Dendritic cell treated with granulocyte-macrophage colony-stimulating factor and Interleukin-4, amounts not matched to agents 40 ng/mL and 50 ng/mL, for 4 days (primary cell): ENCODE measurements at regions not wholly inside any gene's neighbourhood (a gene's known extent, or its start where the extent isn't known, plus 50 kb on each side); places are given as distances from the start of the nearest gene placed in this dataset.
A peak's percentile ranks its signal among the peaks of the same experiment; 100 is the strongest.
"Not testable (repeated sequence)": the region's sequence is repeated elsewhere in the genome, so short reads cannot be mapped to it uniquely, and the experiment has no call there.

Source experiments
- H3K27ac Mint-ChIP-seq: one replicate; pipeline ENCODE4 v1.8.0; 2022; ENCODE audit warnings: mild to moderate bottlenecking, mixed read lengths
- H3K27me3 Mint-ChIP-seq: one replicate; pipeline ENCODE4 v1.8.0; 2022; ENCODE audit warnings: mild to moderate bottlenecking, mixed read lengths
- H3K36me3 Mint-ChIP-seq: one replicate; pipeline ENCODE4 v1.8.0; 2022; ENCODE audit warnings: low read depth, mixed read lengths
- H3K4me1 Mint-ChIP-seq: one replicate; pipeline ENCODE4 v1.8.0; 2022; ENCODE audit warnings: low read depth, mixed read lengths
- H3K4me3 Mint-ChIP-seq: one replicate; pipeline ENCODE4 v1.8.0; 2022; ENCODE audit warnings: mild to moderate bottlenecking, moderate library complexity, mixed read lengths
- H3K9me3 Mint-ChIP-seq: one replicate; pipeline ENCODE4 v1.8.0; 2022; ENCODE audit warnings: mixed read lengths
- intact Hi-C: fragments of 100-400 bp; cut with micrococcal nuclease; formaldehyde crosslinking; loops from one replicate; pipeline ENCODE4 v1.15.0; 2022

DNA sequence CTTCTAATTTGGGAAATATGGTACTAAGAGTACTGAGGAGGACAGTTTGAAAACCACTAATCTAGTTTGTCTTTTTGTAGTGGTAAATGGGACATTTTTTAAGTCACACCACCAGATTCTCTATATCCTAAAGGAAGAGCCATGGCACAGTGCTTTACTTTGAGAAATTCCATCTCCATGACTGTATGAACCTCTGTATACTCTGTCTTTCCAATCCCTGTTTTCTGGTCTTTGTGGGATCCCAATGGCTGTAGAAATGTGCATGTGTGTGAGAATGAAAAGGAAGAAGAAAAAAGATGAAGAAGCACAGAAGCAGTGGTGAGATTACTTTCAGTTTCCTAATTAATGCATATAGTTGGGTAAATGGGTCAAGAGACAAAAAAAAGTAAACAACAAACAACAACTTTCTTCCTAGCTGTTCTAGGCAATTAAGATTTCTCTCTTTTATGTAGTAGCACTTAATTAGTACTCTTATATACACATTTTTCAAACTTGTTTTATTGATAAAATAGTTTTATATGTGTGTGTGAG is 141.2 kb upstream of the HCRTR2 start:
- intact Hi-C loops = no loop called here
- H3K9me3 Mint-ChIP-seq = peaks cover 43% of the 10 kb centered on the region
- H3K36me3 Mint-ChIP-seq = no peaks in the 10 kb centered on the region
- H3K27ac Mint-ChIP-seq = no peak overlapping the region
- H3K4me1 Mint-ChIP-seq = peaks cover 42% of the 10 kb centered on the region
- H3K27me3 Mint-ChIP-seq = no peaks in the 10 kb centered on the region
- no peak overlapping the region for H3K4me3 Mint-ChIP-seq

DNA sequence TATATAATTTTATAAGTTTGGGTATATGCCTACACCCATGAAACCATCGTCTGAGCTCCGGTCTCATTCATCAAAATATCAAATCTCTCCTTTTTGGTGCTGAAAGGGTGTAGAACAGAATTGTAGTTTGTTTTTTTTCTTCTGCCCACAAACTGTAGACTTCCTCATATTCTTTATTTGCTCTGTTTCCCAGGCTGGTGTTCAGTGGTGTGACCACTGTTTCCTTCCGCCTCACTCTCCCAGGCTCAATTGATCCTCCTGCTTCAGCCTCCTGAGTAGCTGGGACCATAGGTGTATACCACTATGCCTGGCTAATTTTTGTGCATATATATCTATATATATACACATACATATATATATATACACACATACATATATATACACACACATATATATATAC is 139.6 kb upstream of the HCRTR2 start:
- Mint-ChIP-seq H3K4me3 (no peak overlapping the region), H3K27ac (no peak overlapping the region), H3K4me1 (peaks cover 51% of the 10 kb centered on the region), H3K27me3 (no peaks in the 10 kb centered on the region), H3K9me3 (peaks cover 27% of the 10 kb centered on the region), H3K36me3 (no peaks in the 10 kb centered on the region)
- intact Hi-C loops = no loop called here

DNA sequence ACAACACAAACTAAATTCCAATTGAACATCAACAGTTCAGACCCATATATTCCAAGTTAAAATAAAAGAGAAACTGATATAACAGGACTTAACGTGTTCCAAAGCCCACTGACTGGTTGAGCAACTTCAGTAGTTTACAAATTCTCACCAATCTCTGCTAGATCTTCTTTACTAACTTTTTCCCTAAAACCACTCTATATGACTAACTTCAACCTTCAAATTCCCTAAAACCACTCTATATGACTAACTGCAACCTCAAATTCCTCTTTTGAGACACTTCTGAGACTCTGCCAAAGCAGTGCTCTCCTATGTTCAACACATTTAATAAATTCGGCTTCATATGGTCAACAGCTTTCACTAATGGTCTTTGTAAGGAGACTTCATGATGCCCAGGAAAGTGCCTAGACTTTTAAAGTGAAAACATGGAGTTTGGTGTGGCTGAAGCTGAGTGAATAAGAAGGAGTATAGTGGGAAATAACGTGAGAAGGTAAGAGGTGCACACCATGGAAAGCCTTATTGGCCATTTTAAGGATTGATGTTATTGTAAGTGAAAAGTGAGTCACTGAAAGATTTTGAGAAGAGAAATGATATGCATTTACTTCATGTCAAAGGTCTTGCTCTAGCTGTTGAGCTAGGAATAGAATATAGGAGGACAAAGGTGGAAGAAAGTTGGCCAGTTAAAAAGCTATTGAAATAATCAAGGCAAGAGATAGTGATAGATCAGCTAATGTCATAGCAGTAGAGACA is 134.0 kb upstream of the HCRTR2 start:
- peaks cover 8% of the 10 kb centered on the region for H3K9me3 Mint-ChIP-seq
- no peaks in the 10 kb centered on the region for H3K27me3 Mint-ChIP-seq
- intact Hi-C loops = no loop called here
- no peaks in the 10 kb centered on the region for H3K36me3 Mint-ChIP-seq
- H3K4me3 Mint-ChIP-seq = no peak overlapping the region
- H3K4me1 Mint-ChIP-seq = peaks cover 42% of the 10 kb centered on the region
- peak overlapping the region; percentile 40 for H3K27ac Mint-ChIP-seq

DNA sequence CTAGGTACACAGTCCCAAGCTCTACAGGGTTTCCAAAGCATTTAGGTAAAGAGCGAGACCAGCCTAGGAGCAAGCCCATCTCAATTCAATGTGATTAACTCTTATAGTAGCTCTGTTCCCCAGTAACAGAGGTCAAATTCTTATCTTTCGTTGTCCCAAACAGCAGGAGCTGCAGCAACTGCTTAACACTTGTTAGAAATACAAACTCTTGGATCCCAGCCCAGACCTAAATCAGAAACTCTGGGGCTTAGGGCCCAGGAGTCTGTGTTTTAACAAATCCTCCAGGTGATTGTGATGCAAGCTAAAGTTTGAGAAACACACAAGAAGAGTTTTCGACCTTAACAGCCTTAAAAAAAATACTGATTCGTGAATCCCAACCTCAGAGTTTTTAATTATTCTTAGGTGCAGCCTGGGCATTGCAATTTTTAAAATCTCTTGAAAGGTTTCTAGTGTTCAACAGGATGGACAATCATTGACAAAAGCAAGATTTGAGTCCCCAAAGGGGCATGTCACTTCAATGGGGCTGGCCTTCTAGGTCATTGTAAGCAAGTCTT is 127.4 kb upstream of the HCRTR2 start:
- intact Hi-C loops = no loop called here
- H3K4me1 Mint-ChIP-seq = peaks cover 35% of the 10 kb centered on the region
- no peaks in the 10 kb centered on the region for H3K9me3 Mint-ChIP-seq
- peak overlapping the region; percentile 48 for H3K27ac Mint-ChIP-seq
- H3K27me3 Mint-ChIP-seq = no peaks in the 10 kb centered on the region
- H3K36me3 Mint-ChIP-seq = no peaks in the 10 kb centered on the region
- H3K4me3 Mint-ChIP-seq = no peak overlapping the region

DNA sequence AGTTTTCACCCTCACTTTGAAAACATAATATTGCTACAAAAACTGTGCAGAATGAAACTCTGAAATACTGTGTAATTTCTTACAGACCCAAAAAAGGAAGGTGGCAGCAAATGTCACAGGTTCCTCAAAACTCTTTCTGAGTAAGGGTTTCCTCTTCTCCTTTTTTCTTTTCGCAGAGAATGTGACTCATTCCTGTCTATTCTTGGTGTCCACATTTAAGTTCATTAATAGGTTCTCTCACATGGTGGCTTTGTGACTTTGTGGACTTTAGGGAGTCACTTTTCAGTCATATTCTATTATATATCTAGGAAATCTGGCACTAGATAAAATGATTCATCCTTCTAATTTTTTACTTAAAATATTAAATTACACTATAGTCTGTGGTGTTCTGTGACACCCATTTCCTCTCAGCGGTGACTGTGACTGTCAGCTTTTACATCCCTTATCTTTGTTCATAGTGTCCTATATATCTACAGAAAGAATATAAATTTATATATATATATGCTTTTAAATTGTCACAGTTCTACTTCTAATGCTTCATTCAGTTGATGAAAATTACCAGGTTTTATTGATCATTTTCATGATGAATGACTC is 126.8 kb upstream of the HCRTR2 start:
- Mint-ChIP-seq H3K9me3 (no peaks in the 10 kb centered on the region), H3K36me3 (no peaks in the 10 kb centered on the region), H3K4me1 (peaks cover 34% of the 10 kb centered on the region), H3K4me3 (no peak overlapping the region), H3K27ac (peak overlapping the region; percentile 48), H3K27me3 (no peaks in the 10 kb centered on the region)
- intact Hi-C loops = no loop called here

DNA sequence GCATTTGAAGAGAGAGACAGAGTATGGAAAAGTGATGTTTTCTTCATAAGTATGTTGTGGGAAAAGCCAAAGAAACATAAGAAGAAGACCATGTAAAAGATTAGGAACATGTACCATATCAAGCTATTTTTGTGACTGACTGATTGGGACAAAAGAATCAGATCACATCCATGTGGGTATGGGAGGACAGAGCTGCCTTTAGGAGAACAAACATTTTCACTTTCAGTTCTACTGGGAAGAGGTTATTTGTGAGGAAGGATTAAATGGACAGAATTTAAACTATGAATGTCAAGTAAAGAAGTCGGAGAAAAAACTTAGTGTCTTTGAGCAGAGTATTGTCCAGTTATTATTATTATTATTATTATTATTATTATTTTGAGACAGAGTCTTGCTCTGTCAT is 124.4 kb upstream of the HCRTR2 start:
- H3K36me3 Mint-ChIP-seq = no peaks in the 10 kb centered on the region
- no peak overlapping the region for H3K27ac Mint-ChIP-seq

DNA sequence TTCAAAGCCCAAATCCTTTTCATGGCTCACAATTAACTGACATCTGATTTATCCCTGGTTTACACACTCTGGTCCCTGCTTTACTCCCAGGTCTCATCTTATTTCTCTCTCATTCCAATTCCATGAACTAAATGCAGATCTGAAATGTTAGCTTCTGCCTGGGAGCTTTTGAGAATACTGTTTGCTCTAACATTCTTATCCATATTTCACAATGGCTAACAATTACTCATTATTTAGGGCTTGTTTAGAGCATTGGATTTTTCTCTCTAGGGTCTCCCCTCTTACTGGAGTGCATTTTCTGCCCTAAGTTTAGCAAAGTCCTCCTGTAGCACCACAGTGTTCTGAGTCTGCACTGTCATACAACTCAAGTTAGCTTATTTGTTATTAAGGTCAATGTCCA is 121.5 kb upstream of the HCRTR2 start:
- Mint-ChIP-seq H3K9me3 (peaks cover 14% of the 10 kb centered on the region), H3K4me3 (no peak overlapping the region), H3K27me3 (no peaks in the 10 kb centered on the region), H3K27ac (no peak overlapping the region), H3K4me1 (peaks cover 6% of the 10 kb centered on the region), H3K36me3 (no peaks in the 10 kb centered on the region)
- intact Hi-C loops = no loop called here

More for the DNA sequence above, 124.4 kb upstream of the HCRTR2 start:
- Mint-ChIP-seq H3K4me1 (peaks cover 23% of the 10 kb centered on the region), H3K9me3 (no peaks in the 10 kb centered on the region), H3K4me3 (no peak overlapping the region), H3K27me3 (no peaks in the 10 kb centered on the region)
- intact Hi-C loops = no loop called here

DNA sequence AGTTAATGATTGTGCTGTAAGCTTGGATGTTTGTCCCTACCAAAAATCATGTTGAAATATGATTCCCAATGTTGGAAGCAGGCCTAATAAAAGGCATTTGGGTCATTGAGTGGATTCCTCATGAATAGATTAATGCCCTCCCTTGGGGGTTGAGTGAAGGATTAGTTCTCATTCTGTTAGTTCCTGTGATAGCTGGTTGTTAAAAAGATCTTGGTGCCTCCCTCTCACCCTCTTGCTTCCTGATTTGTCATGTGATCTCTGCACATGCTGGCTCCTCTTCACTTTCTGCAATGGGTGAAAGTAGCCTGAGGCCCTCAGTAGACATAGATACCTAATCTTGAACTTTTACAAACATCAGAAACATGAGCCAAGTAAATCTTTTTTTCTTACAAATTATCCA is 115.6 kb upstream of the HCRTR2 start:
- peaks cover 6% of the 10 kb centered on the region for H3K36me3 Mint-ChIP-seq
- no peak overlapping the region for H3K4me3 Mint-ChIP-seq
- no peak overlapping the region for H3K27ac Mint-ChIP-seq
- no peaks in the 10 kb centered on the region for H3K27me3 Mint-ChIP-seq
- intact Hi-C loops = no loop called here
- H3K9me3 Mint-ChIP-seq = peaks cover 51% of the 10 kb centered on the region
- H3K4me1 Mint-ChIP-seq = no peaks in the 10 kb centered on the region

DNA sequence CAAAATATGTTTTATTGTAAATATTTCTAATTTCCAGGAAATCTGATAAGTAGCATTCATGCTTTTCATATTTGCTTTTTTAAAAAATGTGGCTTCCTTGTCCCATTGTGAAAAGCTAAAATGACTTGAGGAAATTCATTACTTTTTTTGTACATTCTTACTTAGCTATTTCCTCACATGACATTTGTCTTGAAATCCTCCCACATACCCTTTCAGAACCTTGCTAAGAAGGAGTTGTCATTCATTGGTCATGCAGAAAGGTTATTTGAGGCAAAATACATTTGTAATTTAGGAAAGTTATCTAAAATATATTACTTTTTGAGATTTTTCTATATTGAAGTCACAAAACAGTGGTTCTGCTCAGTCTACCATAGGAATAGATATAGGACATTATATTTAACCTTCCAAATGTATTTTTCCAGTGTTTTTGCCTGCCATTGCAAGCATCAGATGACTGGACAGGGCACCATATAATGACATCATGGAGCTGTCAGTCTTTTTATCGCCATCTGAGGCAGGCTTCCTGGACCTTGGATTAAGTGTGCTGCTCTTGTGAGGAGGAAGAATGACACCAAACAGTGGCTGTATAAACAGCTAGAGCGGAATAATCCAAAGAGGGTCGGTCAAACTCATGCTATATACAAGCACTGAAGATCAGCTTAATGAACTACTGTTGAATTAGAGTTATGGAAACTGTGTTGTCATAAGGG is 109.4 kb upstream of the HCRTR2 start:
- Mint-ChIP-seq H3K27me3 (no peaks in the 10 kb centered on the region), H3K9me3 (peaks cover 17% of the 10 kb centered on the region), H3K36me3 (peaks cover 3% of the 10 kb centered on the region), H3K4me1 (peaks cover 5% of the 10 kb centered on the region), H3K27ac (no peak overlapping the region), H3K4me3 (no peak overlapping the region)
- intact Hi-C loops = loop anchor here (10.0 kb wide), 1 partner anchor 190 kb away; no protein-coding TSS in a partner anchor

DNA sequence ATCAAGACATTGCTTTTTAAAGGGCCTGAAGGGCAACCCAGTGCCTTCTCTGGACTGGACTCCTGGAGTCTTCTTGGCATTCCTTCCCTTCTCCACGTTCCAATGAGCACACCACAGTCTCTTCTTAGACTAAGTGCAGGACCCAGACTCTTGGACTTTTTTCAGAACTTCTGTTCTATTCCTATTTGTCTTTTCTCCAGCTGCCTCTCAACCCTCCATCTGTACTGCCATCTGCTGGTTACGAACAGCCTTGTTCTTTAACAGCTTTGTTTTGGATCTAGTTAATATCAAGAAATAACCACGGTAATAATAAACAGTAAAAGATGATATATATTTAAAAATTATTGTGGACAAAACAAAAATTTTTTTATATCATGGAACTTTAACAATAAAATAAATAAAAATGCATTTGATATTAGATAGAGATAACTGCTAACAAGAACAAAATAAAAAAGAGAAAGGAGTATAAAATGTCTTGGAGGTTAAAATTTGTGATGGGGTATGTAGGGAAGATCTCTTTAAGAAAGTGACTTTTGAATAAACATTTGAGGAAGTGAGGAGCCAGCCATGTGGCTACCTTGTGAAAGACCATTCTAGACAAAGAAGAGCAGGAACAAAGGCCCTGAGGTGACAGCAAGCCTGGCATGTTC is 105.1 kb upstream of the HCRTR2 start:
- no peak overlapping the region for H3K27ac Mint-ChIP-seq

DNA sequence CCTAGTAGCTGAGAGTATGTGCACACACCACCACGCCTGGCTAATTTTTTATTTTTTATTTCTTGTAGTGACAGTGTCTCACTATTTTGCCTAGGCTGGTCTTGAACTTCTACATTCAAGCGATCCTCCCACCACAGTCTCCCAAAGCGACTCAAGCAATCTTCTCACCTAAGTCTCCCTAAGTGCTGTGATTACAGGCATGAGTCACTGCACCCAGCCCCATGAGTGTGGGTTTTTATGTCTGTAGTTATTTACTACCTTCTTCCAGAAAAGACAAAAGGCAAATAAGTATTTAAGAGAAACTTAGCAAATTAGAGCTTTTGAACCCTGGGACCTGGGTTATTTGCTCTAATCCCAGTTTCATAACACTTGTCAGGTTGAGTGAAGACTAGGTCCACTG is 92.3 kb upstream of the HCRTR2 start:
- H3K4me1 Mint-ChIP-seq = no peaks in the 10 kb centered on the region
- no peak overlapping the region for H3K27ac Mint-ChIP-seq
- intact Hi-C loops = no loop called here
- H3K9me3 Mint-ChIP-seq = peaks cover 8% of the 10 kb centered on the region
- no peaks in the 10 kb centered on the region for H3K27me3 Mint-ChIP-seq
- H3K36me3 Mint-ChIP-seq = no peaks in the 10 kb centered on the region
- no peak overlapping the region for H3K4me3 Mint-ChIP-seq

More for the DNA sequence above, 105.1 kb upstream of the HCRTR2 start:
- Mint-ChIP-seq H3K27me3 (no peaks in the 10 kb centered on the region), H3K4me3 (no peak overlapping the region), H3K4me1 (peaks cover 5% of the 10 kb centered on the region), H3K9me3 (no peaks in the 10 kb centered on the region), H3K36me3 (no peaks in the 10 kb centered on the region)
- intact Hi-C loops = loop anchor here (1.0 to 10.0 kb wide), 3 partner anchors 58 to 351 kb away; no protein-coding TSS in a partner anchor

DNA sequence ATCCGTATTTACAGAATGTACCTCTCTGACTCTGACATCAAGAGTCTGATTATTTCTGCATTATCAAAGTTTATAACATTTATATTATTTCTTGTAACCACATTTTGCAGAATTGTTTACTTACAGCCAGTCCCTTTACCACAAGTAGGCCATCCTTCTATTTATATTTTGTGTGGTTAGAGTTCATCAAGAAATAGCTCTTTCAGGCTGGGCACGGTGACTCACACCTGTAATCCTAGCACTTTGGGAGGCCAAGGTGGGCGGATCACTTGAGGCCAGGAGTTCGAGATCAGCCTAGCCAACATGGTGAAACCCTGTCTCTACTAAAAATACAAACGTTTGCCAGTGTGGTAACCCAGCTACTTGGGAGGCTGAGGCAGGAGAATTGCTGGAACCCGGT is 86.3 kb upstream of the HCRTR2 start:
- intact Hi-C loops, H3K27ac Mint-ChIP-seq, H3K27me3 Mint-ChIP-seq, H3K4me1 Mint-ChIP-seq, H3K4me3 Mint-ChIP-seq, H3K36me3 Mint-ChIP-seq: not testable (repeated sequence)
- H3K9me3 Mint-ChIP-seq = peaks cover 43% of the 10 kb centered on the region

DNA sequence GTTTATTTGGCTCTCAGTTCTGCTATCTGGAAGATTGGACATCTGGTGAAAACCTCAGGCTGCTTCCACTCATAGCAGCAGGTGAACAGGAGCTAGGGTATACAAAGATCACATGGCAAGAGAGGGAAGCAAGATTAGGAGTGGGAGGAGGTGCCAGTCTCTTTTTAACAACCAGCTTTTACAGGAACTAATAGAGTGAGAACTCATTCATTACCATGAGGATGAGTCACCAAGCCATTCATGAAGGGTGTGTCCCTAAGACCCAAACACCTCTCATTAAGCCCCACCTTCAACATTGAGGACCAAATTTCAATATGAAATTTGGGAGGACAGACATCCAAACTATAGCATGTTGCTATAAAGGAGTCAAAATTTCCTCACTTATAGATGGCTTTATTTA is 85.4 kb upstream of the HCRTR2 start:
- Mint-ChIP-seq H3K27ac (no peak overlapping the region), H3K27me3 (no peaks in the 10 kb centered on the region), H3K4me3 (no peak overlapping the region), H3K9me3 (peaks cover 46% of the 10 kb centered on the region), H3K4me1 (no peaks in the 10 kb centered on the region), H3K36me3 (no peaks in the 10 kb centered on the region)
- intact Hi-C loops = no loop called here
